KBM-7 (cell line): ENCODE measurements at regions not wholly inside any gene's neighbourhood (a gene's known extent, or its start where the extent isn't known, plus 50 kb on each side); places are given as distances from the start of the nearest gene placed in this dataset.

Source experiments
- DNase-seq: peaks from one replicate; pipeline ENCODE4 v3.0.0-alpha.2; 2015
- in situ Hi-C: fragments of 300-500 bp; cut with MboI; formaldehyde crosslinking; loops from 2 replicates; pipeline ENCODE4 v1.14.3; 2020; ENCODE audit warnings: low sequenced_read_pairs, low pct_unique_long_range_greater_than_20kb, mixed read lengths

- in situ Hi-C loops, result no loop called here
- DNase-seq, result no peak
Observed at GRCh38 chr7:116310141-116310540, 99.8 kb downstream of the TES start.

- DNase-seq, result no peak
- in situ Hi-C loops, result no loop called here
Observed at GRCh38 chr7:116311259-116311658, 100.9 kb downstream of the TES start.

GRCh38 chr7:116311816-116312471 is 101.6 kb downstream of the TES start:
- DNase-seq, result no peak
- in situ Hi-C loops, result no loop called here

GRCh38 chr7:116315293-116315692 is 105.0 kb downstream of the TES start:
- in situ Hi-C loops, result no loop called here
- DNase-seq, result no peak

GRCh38 chr7:116315803-116316202 is 105.5 kb downstream of the TES start:
- in situ Hi-C loops, result no loop called here
- DNase-seq, result no peak

GRCh38 chr7:116316838-116317628 is 106.7 kb downstream of the TES start:
- in situ Hi-C loops, result no loop called here
- DNase-seq, result no peak

- in situ Hi-C loops, result no loop called here
- no peak for DNase-seq
Observed at GRCh38 chr7:116317907-116318306, 107.6 kb downstream of the TES start.

- no peak for DNase-seq
- in situ Hi-C loops, result no loop called here
Observed at GRCh38 chr7:116322541-116322940, 112.2 kb downstream of the TES start.

- in situ Hi-C loops, result no loop called here
- DNase-seq, result peak; percentile 14
Observed at GRCh38 chr7:116324582-116324981, 114.2 kb downstream of the TES start.

GRCh38 chr7:116325517-116325916 is 115.2 kb downstream of the TES start:
- in situ Hi-C loops, result no loop called here
- no peak for DNase-seq

- in situ Hi-C loops, result no loop called here
- no peak for DNase-seq
Observed at GRCh38 chr7:116327135-116327534, 116.8 kb downstream of the TES start.

GRCh38 chr7:116327752-116328151 is 117.4 kb downstream of the TES start:
- DNase-seq, result no peak
- in situ Hi-C loops, result no loop called here

GRCh38 chr7:116328161-116328560 is 117.8 kb downstream of the TES start:
- in situ Hi-C loops, result no loop called here

GRCh38 chr7:116329686-116330503 is 119.6 kb downstream of the TES start:
- in situ Hi-C loops, result no loop called here
- no peak for DNase-seq

More at GRCh38 chr7:116328161-116328560, 117.8 kb downstream of the TES start:
- no peak for DNase-seq

- DNase-seq, result no peak
Observed at GRCh38 chr7:116331020-116331419, 120.7 kb downstream of the TES start.

GRCh38 chr7:116332766-116333165 is 122.4 kb downstream of the TES start:
- in situ Hi-C loops, result no loop called here
- no peak for DNase-seq

More at GRCh38 chr7:116331020-116331419, 120.7 kb downstream of the TES start:
- in situ Hi-C loops, result no loop called here

- DNase-seq, result no peak
- in situ Hi-C loops, result no loop called here
Observed at GRCh38 chr7:116334555-116334954, 124.2 kb downstream of the TES start.

GRCh38 chr7:116337018-116337417 is 126.7 kb downstream of the TES start:
- in situ Hi-C loops, result no loop called here
- DNase-seq, result no peak

GRCh38 chr7:116337800-116338199 is 127.5 kb downstream of the TES start:
- in situ Hi-C loops, result no loop called here
- no peak for DNase-seq

- no peak for DNase-seq
- in situ Hi-C loops, result no loop called here
Observed at GRCh38 chr7:116339564-116339963, 129.2 kb downstream of the TES start.
